Liver (tissue), 3 donors: ENCODE measurements at regions not wholly inside any gene's neighbourhood (a gene's known extent, or its start where the extent isn't known, plus 50 kb on each side); places are given as distances from the start of the nearest gene placed in this dataset.

Experiments
- ATF3 ChIP-seq: IDR thresholded peaks from 2 replicates; pipeline ENCODE4 v1.6.1; 2016; ENCODE audit warnings: antibody characterized with exemption
- CTCF ChIP-seq: fragments of 150-350 bp; IDR thresholded peaks from 2 replicates; pipeline ENCODE4 v1.5.1; 2017; ENCODE audit warnings: improper control_type of control experiment, low read depth, low read length; ENCODE audit not compliant: missing input control
- EGR1 ChIP-seq, 2 donors: IDR thresholded peaks; 2 replicates each; pipeline ENCODE4 v1.6.1; 2016 to 2018; ENCODE audit warnings: antibody characterized with exemption in 2 of 2, low read depth in 2 of 2
- MAX ChIP-seq: IDR thresholded peaks from 2 replicates; pipeline ENCODE4 v1.6.1; 2016; ENCODE audit warnings: antibody characterized with exemption
- RAD21 ChIP-seq, 2 donors: IDR thresholded peaks; 2 replicates each; pipeline ENCODE4 v1.6.1; 2016; ENCODE audit warnings: antibody characterized with exemption in 2 of 2, mild to moderate bottlenecking in 2 of 2
- REST ChIP-seq: IDR thresholded peaks from 2 replicates; pipeline ENCODE4 v1.6.1; 2016; ENCODE audit warnings: antibody characterized with exemption, mild to moderate bottlenecking
- RXRA ChIP-seq, 2 donors: IDR thresholded peaks; 2 replicates each; pipeline ENCODE4 v1.6.1; 2017 to 2018; ENCODE audit warnings: antibody characterized with exemption in 2 of 2, mild to moderate bottlenecking in 1 of 2
- SP1 ChIP-seq: IDR thresholded peaks from 2 replicates; pipeline ENCODE4 v1.6.1; 2018; ENCODE audit warnings: antibody characterized with exemption, mild to moderate bottlenecking
- TAF1 ChIP-seq: conservative IDR thresholded peaks from 2 replicates; pipeline ENCODE4 v1.6.1; 2016; ENCODE audit warnings: antibody characterized with exemption, mild to moderate bottlenecking
- ZBTB33 ChIP-seq: IDR thresholded peaks from 2 replicates; pipeline ENCODE4 v1.6.1; 2016; ENCODE audit warnings: antibody characterized with exemption
- donor health status: healthy.
- donor health status: healthy.

GRCh38 chr21:32093646-32094462, 185.0 kb downstream of the MIS18A start:
- TF ChIP-seq SP1 (no peak), CTCF (no peak), EGR1 (IDR thresholded peaks at IDR 0.05; ENCODE audit: low read depth in 2 of 2) (no peak), REST (no peak), ATF3 (no peak), RAD21 (IDR thresholded peaks at IDR 0.05) (no peak), MAX (no peak), RXRA (IDR thresholded peaks at IDR 0.05) (no peak), TAF1 (no peak), ZBTB33 (no peak)
